GM19468 (cell line): ENCODE measurements at regions not wholly inside any gene's neighbourhood (a gene's known extent, or its start where the extent isn't known, plus 50 kb on each side); places are given as distances from the start of the nearest gene placed in this dataset.
"Not testable (repeated sequence)": the region's sequence is repeated elsewhere in the genome, so short reads cannot be mapped to it uniquely, and the experiment has no call there.

Experiments used
- ATAC-seq: cut with Tn5 transposase; IDR thresholded peaks from one replicate; pipeline ENCODE4 v1.9.1; 2021; ENCODE audit warnings: mild to moderate bottlenecking, moderate library complexity, moderate number of reproducible peaks; ENCODE audit not compliant: unreplicated experiment; ENCODE audit errors: extremely low read depth

GRCh38 chrX:40933706-40934425 is 151.4 kb upstream of the USP9X start:
- ATAC-seq, result no peak

GRCh38 chrX:40936827-40937226 is 148.4 kb upstream of the USP9X start:
- ATAC-seq, result no peak

- ATAC-seq, result no peak
Observed at GRCh38 chrX:40938423-40938822, 146.8 kb upstream of the USP9X start.

- no peak for ATAC-seq
Observed at GRCh38 chrX:40943093-40943641, 142.1 kb upstream of the USP9X start.

GRCh38 chrX:40945361-40945713 is 139.9 kb upstream of the USP9X start:
- no peak for ATAC-seq

- no peak for ATAC-seq
Observed at GRCh38 chrX:40947276-40947675, 138.0 kb upstream of the USP9X start.

GRCh38 chrX:40949071-40949470 is 136.2 kb upstream of the USP9X start:
- no peak for ATAC-seq

GRCh38 chrX:40950546-40950945 is 134.7 kb upstream of the USP9X start:
- ATAC-seq, result no peak

GRCh38 chrX:40951407-40951806 is 133.8 kb upstream of the USP9X start:
- ATAC-seq, result not testable (repeated sequence)

GRCh38 chrX:40952855-40953254 is 132.4 kb upstream of the USP9X start:
- no peak for ATAC-seq

- ATAC-seq, result no peak
Observed at GRCh38 chrX:40953369-40953768, 131.9 kb upstream of the USP9X start.

GRCh38 chrX:40960041-40960440 is 125.2 kb upstream of the USP9X start:
- ATAC-seq, result no peak

GRCh38 chrX:40962793-40963407 is 122.3 kb upstream of the USP9X start:
- no peak for ATAC-seq

GRCh38 chrX:40964008-40964407 is 121.2 kb upstream of the USP9X start:
- no peak for ATAC-seq

- no peak for ATAC-seq
Observed at GRCh38 chrX:40964633-40965586, 120.3 kb upstream of the USP9X start.

GRCh38 chrX:40966213-40966820 is 118.9 kb upstream of the USP9X start:
- no peak for ATAC-seq

- no peak for ATAC-seq
Observed at GRCh38 chrX:40968180-40968579, 117.1 kb upstream of the USP9X start.

GRCh38 chrX:40971736-40972135 is 113.5 kb upstream of the USP9X start:
- ATAC-seq, result no peak

GRCh38 chrX:40973619-40974018 is 111.6 kb upstream of the USP9X start:
- no peak for ATAC-seq

- ATAC-seq, result no peak
Observed at GRCh38 chrX:40975951-40976350, 109.3 kb upstream of the USP9X start.
